GM21786 (cell line): ENCODE measurements at regions not wholly inside any gene's neighbourhood (a gene's known extent, or its start where the extent isn't known, plus 50 kb on each side); places are given as distances from the start of the nearest gene placed in this dataset.
A peak's percentile ranks its signal among the peaks of the same experiment; 100 is the strongest.
"Not testable (repeated sequence)": the region's sequence is repeated elsewhere in the genome, so short reads cannot be mapped to it uniquely, and the experiment has no call there.

Source experiments
- ATAC-seq: cut with Tn5 transposase; IDR thresholded peaks from one replicate; pipeline ENCODE4 v1.9.1; 2021; ENCODE audit not compliant: unreplicated experiment

DNA sequence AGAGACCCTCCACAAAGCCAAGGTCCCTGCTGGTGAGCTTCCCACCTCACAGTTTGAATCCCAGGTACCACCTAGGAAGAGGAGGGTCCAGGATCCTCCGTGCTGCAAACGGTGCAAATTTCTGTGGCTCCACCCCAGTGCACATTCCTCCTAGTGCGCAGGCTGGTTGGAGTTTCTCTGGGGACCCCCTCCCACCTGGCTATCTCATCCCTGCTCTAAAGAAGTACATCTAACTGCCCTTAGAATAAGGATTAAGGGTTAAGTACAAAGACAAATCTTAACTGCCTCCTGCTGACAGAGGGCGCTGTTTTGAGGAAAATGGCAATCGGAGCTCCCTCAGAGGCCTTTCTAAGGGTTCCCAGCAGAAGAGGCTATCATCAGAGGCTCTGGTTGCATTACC, 109.6 kb upstream of the FSIP2 start:
- peak; percentile 47 for ATAC-seq

DNA sequence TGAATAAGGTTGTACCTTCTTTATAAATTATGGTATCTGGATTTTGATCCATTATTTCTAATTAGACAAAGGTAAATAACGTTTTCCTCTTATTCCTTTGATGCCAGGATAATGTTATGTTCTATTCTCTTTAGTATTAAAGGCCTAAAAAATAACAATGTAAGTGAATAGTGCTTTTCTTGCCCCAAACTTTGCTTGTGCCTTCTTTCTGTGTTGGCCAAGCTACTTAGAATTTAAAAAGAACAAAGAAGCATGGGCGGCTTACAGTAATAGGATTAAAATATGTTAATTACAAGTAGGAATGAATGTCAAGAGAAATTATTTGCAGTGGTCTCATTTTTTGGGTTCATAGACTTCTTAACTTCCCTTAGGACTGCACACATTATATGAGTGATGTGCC, 105.0 kb upstream of the FSIP2 start:
- no peak for ATAC-seq

- ATAC-seq: no peak
Observed at GRCh38 chr2:185638771-185639170, 99.8 kb upstream of the FSIP2 start.

GRCh38 chr2:185640588-185640987, 98.0 kb upstream of the FSIP2 start:
- no peak for ATAC-seq

GRCh38 chr2:185643434-185643833, 95.2 kb upstream of the FSIP2 start:
- ATAC-seq: no peak

- ATAC-seq: no peak
Observed at GRCh38 chr2:185644828-185645227, 93.8 kb upstream of the FSIP2 start.

DNA sequence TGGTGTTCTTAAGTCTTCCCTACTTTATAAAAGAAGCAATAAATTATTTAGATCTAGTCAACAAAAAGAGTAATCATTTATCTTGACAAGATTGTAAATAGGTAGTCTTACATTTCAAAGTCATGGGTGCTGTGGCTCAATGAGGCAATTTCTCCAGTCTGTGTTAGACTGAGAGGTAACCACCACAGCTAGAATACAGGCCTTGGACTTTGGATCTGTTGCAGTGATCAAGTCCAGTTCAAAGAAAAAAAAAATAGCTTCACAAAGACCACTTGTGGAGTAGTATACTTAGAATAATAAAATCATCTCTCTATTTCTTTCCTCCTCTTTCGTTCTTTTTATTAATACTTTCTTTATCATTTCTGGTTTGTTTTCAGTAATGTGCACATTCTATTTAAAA, 93.1 kb upstream of the FSIP2 start:
- ATAC-seq: no peak

- no peak for ATAC-seq
Observed at GRCh38 chr2:185658750-185659149, 79.9 kb upstream of the FSIP2 start.

DNA sequence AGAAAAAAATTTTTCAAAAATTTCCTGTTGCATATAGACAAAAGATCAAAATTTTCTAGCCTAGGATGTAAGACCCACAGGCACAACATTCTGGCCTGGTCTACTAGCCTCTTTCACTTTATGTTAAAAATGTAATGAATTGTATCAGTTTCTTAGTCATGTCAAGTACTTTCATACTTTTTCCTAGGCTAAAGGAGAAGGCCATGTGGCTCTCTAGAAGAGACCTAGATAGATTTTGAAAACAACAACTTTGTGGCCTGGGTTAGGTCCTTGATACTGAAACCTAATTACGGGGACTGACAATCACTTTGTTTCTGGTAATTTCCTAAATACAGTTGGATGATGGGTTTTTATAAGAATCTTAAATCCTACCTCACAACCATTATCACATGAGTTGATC, 74.8 kb upstream of the FSIP2 start:
- no peak for ATAC-seq

DNA sequence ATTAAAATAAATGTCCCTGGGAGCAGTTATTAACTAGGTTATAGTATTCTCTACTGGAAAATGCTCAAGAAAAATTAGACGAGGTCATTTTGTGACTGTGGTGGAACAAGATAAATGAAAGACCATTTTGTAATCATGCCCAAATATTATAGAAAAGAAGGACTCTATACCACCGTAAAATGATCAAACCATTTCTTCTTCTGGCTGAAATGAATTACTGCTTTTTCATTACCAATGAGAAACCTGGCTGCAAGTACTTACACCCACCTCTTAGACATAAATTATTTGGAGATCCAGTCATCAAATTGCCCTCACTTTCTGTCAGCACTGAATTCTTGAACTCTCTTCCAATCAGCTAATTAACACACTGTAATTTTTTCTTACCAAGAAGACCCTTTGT, 74.2 kb upstream of the FSIP2 start:
- no peak for ATAC-seq

DNA sequence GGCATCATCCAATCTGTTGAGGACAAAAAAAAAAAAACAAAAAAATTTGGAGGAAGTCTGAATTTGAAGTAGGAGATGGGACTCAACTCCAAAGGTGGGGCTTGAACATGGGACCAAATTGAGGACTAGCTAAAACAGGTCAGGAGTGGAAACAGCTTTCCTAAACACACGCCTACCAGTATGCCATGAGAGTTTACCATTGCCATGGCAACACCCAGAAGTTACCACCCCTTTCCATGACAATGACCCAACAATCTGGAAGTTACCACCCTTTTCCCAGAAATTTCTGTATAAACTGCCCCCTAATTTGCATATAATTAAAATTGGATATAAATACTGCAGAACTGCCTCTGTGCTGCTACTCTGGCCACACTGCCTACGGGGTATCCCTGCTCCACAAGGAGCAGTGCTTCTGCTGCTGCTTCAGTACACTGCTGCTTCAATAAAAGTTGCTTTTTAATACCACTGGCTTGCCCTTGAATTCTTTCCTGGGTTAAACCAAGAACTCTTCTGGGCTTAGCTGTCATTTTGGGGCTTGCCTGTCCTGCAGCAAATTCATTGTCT, 73.3 kb upstream of the FSIP2 start:
- ATAC-seq: no peak

- ATAC-seq: no peak
Observed at GRCh38 chr2:185667452-185667851, 71.2 kb upstream of the FSIP2 start.

DNA sequence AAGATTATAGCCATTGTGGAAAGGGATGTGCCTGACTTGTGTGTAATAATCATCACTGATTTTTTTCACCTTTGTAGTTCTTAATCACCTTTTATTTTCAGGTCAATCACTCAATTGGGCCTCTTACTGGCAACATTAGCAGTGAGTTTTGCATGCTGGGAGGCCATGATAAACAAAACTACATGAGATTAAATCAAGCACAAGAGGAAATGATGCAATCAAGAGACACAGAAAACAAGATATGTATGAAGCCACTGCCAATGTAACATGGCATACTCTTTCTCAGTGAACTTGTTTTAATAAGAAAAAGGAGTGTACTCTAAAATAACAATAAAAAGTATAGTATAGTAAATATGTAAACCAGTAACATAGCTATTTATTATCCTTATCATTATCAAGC, 69.9 kb upstream of the FSIP2 start:
- no peak for ATAC-seq

DNA sequence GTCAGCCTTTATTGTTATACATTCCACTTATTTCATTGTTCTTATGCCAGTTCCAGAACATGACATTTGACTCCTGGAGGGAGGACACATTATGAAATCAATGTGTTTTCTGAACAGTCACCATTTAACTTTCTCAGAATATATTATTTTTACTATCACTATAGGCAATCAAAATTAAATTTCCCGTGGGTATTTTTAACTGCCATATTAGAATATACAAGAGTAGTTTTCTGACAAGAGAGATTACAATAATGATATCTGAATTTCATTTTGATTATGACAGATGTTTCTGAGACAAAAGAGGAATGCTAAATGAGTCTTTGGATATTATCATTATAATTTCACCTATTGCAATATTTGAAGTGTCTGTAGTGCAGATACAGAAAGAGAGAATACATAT, 64.4 kb upstream of the FSIP2 start:
- no peak for ATAC-seq

- ATAC-seq: peak; percentile 49
Observed at GRCh38 chr2:185676316-185676715, 62.3 kb upstream of the FSIP2 start.

DNA sequence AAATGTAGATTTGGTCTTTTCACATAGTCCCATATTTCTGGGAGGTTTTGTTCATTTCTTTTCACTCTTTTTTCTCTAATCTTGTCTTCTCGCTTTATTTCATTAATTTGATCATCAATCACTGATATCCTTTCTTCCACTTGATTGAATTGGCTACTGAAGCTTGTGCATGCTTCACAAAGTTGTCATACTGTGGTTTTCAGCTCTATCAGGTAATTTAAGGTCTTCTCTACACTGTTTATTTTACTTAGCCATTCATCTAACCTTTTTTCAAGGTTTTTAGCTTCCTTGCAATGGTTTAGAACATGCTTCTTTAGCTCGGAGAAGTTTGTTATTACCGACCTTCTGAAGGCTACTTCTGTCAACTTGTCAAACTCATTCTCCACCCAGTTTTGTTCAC, 51.6 kb upstream of the FSIP2 start:
- ATAC-seq: not testable (repeated sequence)

- no peak for ATAC-seq
Observed at GRCh38 chr2:185687967-185688366, 50.6 kb upstream of the FSIP2 start.
